ENCODE measurements at regions not wholly inside any gene's neighbourhood (a gene's known extent, or its start where the extent isn't known, plus 50 kb on each side); places are given as distances from the start of the nearest gene placed in this dataset.

GRCh38 chr14:51454351-51454750, 197.4 kb upstream of the FRMD6 start:
- TF ChIP-seq, protein P1, sequence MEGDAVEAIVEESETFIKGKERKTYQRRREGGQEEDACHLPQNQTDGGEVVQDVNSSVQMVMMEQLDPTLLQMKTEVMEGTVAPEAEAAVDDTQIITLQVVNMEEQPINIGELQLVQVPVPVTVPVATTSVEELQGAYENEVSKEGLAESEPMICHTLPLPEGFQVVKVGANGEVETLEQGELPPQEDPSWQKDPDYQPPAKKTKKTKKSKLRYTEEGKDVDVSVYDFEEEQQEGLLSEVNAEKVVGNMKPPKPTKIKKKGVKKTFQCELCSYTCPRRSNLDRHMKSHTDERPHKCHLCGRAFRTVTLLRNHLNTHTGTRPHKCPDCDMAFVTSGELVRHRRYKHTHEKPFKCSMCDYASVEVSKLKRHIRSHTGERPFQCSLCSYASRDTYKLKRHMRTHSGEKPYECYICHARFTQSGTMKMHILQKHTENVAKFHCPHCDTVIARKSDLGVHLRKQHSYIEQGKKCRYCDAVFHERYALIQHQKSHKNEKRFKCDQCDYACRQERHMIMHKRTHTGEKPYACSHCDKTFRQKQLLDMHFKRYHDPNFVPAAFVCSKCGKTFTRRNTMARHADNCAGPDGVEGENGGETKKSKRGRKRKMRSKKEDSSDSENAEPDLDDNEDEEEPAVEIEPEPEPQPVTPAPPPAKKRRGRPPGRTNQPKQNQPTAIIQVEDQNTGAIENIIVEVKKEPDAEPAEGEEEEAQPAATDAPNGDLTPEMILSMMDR (conservative IDR thresholded peaks at IDR 0.05; ENCODE audit: low read depth in 2 of 2): no peak
- TF ChIP-seq POLR2AphosphoS5 (IDR thresholded peaks at IDR 0.05; ENCODE audit: low read depth) (no peak), EZH2phosphoT487 (IDR thresholded peaks at IDR 0.05; ENCODE audit: unreplicated experiment) (no peak), EZH2 (IDR thresholded peaks at IDR 0.05; ENCODE audit: low read depth, unreplicated experiment) (no peak), CREB1 (CRISPR knock-in tag; IDR thresholded peaks at IDR 0.05; ENCODE audit: low read depth) (no peak), REST (IDR thresholded peaks at IDR 0.05; ENCODE audit: unreplicated experiment) (no peak), STAT1 (IDR thresholded peaks at IDR 0.05; ENCODE audit: unreplicated experiment) (no peak), ZNF114 (CRISPR knock-in tag; IDR thresholded peaks at IDR 0.05) (no peak), ETS1 (IDR thresholded peaks at IDR 0.05) (no peak), JUNB (IDR thresholded peaks at IDR 0.05; ENCODE audit: unreplicated experiment) (no peak)
